Type B pancreatic cell (in vitro differentiated cells): ENCODE measurements at regions not wholly inside any gene's neighbourhood (a gene's known extent, or its start where the extent isn't known, plus 50 kb on each side); places are given as distances from the start of the nearest gene placed in this dataset.
"Not testable (repeated sequence)": the region's sequence is repeated elsewhere in the genome, so short reads cannot be mapped to it uniquely, and the experiment has no call there.

Experiments used
- DNase-seq: peaks from one replicate; pipeline ENCODE4 v3.0.0; 2021; ENCODE audit warnings: mixed read lengths; ENCODE audit not compliant: unreplicated experiment; ENCODE audit errors: extremely low spot score
- H3K27ac Mint-ChIP-seq: 2 replicates; pipeline ENCODE4 v1.8.0; 2021; ENCODE audit warnings: mild to moderate bottlenecking, mixed read lengths
- H3K27me3 Mint-ChIP-seq: 2 replicates; pipeline ENCODE4 v1.8.0; 2021; ENCODE audit warnings: mixed read lengths
- H3K36me3 Mint-ChIP-seq: 2 replicates; pipeline ENCODE4 v1.8.0; 2021; ENCODE audit warnings: mixed read lengths
- H3K4me1 Mint-ChIP-seq: one replicate; pipeline ENCODE4 v1.8.0; 2021; ENCODE audit warnings: mixed read lengths; ENCODE audit not compliant: unreplicated experiment
- H3K4me3 Mint-ChIP-seq: 2 replicates; pipeline ENCODE4 v1.8.0; 2021; ENCODE audit warnings: mild to moderate bottlenecking, mixed read lengths
- H3K9me3 Mint-ChIP-seq: 2 replicates; pipeline ENCODE4 v1.8.0; 2021; ENCODE audit warnings: mixed read lengths
- TF ChIP-seq, protein P1 (sequence below): fragments of 200-600 bp; sonication (generic); conservative IDR thresholded peaks from 2 replicates; pipeline ENCODE4 v1.5.0; 2021; ENCODE audit warnings: antibody characterized with exemption, mild to moderate bottlenecking

- DNase-seq, result no peak
- Mint-ChIP-seq H3K27ac (no peak overlapping the region), H3K36me3 (no peaks in the 10 kb centered on the region), H3K9me3 (no peaks in the 10 kb centered on the region), H3K4me1 (no peaks in the 10 kb centered on the region), H3K4me3 (no peak overlapping the region), H3K27me3 (peaks cover 3% of the 10 kb centered on the region)
- TF ChIP-seq, protein P1, sequence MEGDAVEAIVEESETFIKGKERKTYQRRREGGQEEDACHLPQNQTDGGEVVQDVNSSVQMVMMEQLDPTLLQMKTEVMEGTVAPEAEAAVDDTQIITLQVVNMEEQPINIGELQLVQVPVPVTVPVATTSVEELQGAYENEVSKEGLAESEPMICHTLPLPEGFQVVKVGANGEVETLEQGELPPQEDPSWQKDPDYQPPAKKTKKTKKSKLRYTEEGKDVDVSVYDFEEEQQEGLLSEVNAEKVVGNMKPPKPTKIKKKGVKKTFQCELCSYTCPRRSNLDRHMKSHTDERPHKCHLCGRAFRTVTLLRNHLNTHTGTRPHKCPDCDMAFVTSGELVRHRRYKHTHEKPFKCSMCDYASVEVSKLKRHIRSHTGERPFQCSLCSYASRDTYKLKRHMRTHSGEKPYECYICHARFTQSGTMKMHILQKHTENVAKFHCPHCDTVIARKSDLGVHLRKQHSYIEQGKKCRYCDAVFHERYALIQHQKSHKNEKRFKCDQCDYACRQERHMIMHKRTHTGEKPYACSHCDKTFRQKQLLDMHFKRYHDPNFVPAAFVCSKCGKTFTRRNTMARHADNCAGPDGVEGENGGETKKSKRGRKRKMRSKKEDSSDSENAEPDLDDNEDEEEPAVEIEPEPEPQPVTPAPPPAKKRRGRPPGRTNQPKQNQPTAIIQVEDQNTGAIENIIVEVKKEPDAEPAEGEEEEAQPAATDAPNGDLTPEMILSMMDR, result no peak
These were observed 238.2 kb upstream of the INTU start for GRCh38 chr4:127394516-127394915.

- H3K9me3 Mint-ChIP-seq, result no peaks in the 10 kb centered on the region
- peaks cover 5% of the 10 kb centered on the region for H3K4me1 Mint-ChIP-seq
- no peak for DNase-seq
- H3K27ac Mint-ChIP-seq, result no peak overlapping the region
- TF ChIP-seq, protein P1, result no peak
- no peak overlapping the region for H3K4me3 Mint-ChIP-seq
- no peaks in the 10 kb centered on the region for H3K36me3 Mint-ChIP-seq
- H3K27me3 Mint-ChIP-seq, result peaks cover 8% of the 10 kb centered on the region
These were observed 232.5 kb upstream of the INTU start for GRCh38 chr4:127400276-127400675.

DNA sequence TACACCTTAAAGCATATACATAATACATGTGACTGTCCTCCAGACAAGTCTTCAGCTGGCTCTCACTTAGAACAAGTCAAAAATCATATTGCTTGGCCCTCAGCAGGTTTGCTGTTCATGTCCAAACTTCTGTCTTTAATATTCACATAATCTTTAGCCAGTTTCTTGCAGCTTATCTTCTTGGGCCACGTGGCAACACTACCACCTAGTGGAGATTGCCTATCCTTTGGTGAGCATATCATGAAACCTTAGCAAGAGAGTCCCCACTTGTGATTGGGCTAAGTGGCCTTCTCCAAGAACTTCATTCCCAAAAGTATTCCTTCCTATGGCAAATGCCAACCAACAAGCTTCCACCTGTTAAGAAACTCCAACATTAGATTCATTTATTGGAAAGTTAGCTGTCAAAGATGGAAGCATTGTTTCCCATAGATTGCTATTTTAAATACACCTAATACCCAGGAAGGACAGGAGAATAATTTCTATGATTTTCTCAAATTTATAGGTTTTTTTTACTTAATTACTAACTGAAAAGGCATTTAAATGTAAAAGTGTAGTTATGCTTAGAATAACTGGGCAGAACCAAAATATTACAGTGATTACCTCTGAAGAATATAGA is 231.9 kb upstream of the INTU start:
- H3K4me1 Mint-ChIP-seq, result peaks cover 5% of the 10 kb centered on the region
- TF ChIP-seq, protein P1, result peak; percentile 80
- H3K36me3 Mint-ChIP-seq, result no peaks in the 10 kb centered on the region
- H3K27me3 Mint-ChIP-seq, result peaks cover 8% of the 10 kb centered on the region
- H3K4me3 Mint-ChIP-seq, result no peak overlapping the region
- DNase-seq, result no peak
- H3K9me3 Mint-ChIP-seq, result no peaks in the 10 kb centered on the region
- H3K27ac Mint-ChIP-seq, result no peak overlapping the region

- Mint-ChIP-seq H3K9me3 (peaks cover 6% of the 10 kb centered on the region), H3K27ac (no peak overlapping the region), H3K4me3 (no peak overlapping the region), H3K36me3 (peaks cover 3% of the 10 kb centered on the region), H3K27me3 (peaks cover 8% of the 10 kb centered on the region), H3K4me1 (peaks cover 5% of the 10 kb centered on the region)
- no peak for DNase-seq
- TF ChIP-seq, protein P1, result no peak
These were observed 229.2 kb upstream of the INTU start for GRCh38 chr4:127403471-127404084.

DNA sequence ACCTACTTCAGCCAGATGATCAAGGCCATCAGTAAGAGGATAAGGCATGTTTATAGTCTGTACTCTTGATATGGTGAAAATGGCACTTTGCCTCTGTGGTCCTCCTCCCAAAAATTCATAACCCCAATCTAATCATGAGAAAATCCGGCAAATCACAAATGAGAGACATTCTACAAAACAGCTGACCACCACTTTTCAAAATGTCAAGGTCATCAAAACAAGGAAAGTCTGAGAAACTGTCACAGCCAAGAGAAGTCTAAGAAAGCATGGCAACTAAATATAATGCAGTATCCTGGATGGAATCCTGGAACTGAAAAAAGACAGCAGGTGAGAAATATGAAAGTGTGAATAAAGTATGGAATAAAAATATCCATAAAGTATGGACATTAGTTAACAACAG is 226.6 kb upstream of the INTU start:
- H3K9me3 Mint-ChIP-seq, result peaks cover 11% of the 10 kb centered on the region
- H3K27ac Mint-ChIP-seq, result no peak overlapping the region
- no peak for DNase-seq
- H3K4me1 Mint-ChIP-seq, result peaks cover 18% of the 10 kb centered on the region
- TF ChIP-seq, protein P1, result no peak
- peaks cover 3% of the 10 kb centered on the region for H3K36me3 Mint-ChIP-seq
- H3K27me3 Mint-ChIP-seq, result peaks cover 4% of the 10 kb centered on the region
- H3K4me3 Mint-ChIP-seq, result no peak overlapping the region

GRCh38 chr4:127407572-127407971 is 225.2 kb upstream of the INTU start:
- not testable (repeated sequence) for DNase-seq, H3K4me3 Mint-ChIP-seq

More at GRCh38 chr4:127407572-127407971, 225.2 kb upstream of the INTU start:
- Mint-ChIP-seq H3K4me1 (peaks cover 18% of the 10 kb centered on the region), H3K9me3 (peaks cover 11% of the 10 kb centered on the region), H3K27ac (peak overlapping the region; percentile 32)
- not testable (repeated sequence) for H3K36me3 Mint-ChIP-seq, H3K27me3 Mint-ChIP-seq
